Activated gamma-delta T cell treated with Interleukin-2 at 50 U/mL for 16 hours (primary cell): ENCODE measurements at regions not wholly inside any gene's neighbourhood (a gene's known extent, or its start where the extent isn't known, plus 50 kb on each side); places are given as distances from the start of the nearest gene placed in this dataset.
"Not testable (repeated sequence)": the region's sequence is repeated elsewhere in the genome, so short reads cannot be mapped to it uniquely, and the experiment has no call there.

ENCODE experiments used
- DNase-seq: peaks from one replicate; pipeline ENCODE4 v3.0.0-alpha.2; 2020

DNA sequence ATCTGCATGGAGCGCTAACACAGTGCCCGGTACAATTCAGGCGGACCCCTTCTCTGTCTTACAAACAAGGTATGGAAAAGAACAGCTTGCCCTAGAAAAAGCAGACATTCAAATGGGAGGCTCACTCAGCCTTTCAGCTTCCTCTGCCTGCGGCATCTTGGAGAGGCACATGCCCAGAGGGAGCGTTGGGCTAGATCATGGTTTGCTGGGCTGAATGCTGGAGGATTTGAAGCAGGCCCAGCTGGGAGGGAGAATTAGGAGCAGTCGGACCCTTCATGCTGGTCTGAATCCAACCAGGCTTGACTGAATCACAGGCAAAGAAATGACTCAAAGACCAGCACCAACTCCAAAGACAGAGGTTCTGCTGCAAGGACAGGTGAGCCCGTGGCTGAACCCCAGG is 286.7 kb upstream of the FRG1 start:
- DNase-seq: not testable (repeated sequence)

- not testable (repeated sequence) for DNase-seq
These were observed 286.3 kb upstream of the FRG1 start for GRCh38 chr4:189654396-189654795.

GRCh38 chr4:189655817-189656216 is 284.9 kb upstream of the FRG1 start:
- DNase-seq: not testable (repeated sequence)

DNA sequence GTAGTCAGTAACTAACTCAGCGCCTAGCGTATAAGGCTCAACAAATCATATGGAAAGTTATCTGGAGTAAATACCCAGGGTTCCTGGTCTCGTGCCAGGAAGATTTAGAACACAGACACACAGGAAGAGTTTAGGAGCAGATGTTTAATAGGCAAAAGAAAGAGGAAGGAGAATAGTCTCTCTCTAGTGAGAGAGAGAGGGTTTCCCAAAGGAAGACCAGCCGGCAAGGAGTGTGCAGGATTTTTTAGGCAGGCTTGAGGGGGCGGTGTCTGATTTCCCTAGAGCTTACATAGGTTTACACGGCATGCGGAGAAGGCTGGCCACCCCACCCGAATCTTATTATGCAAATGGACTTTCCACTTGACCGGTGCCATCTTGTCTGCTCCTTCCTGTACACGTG is 284.0 kb upstream of the FRG1 start:
- no peak for DNase-seq

- not testable (repeated sequence) for DNase-seq
These were observed 282.4 kb upstream of the FRG1 start for GRCh38 chr4:189658259-189658658.

GRCh38 chr4:189658831-189659230 is 281.8 kb upstream of the FRG1 start:
- not testable (repeated sequence) for DNase-seq

GRCh38 chr4:189659287-189659686 is 281.4 kb upstream of the FRG1 start:
- DNase-seq: no peak

GRCh38 chr4:189660722-189661360 is 279.8 kb upstream of the FRG1 start:
- DNase-seq: no peak

DNA sequence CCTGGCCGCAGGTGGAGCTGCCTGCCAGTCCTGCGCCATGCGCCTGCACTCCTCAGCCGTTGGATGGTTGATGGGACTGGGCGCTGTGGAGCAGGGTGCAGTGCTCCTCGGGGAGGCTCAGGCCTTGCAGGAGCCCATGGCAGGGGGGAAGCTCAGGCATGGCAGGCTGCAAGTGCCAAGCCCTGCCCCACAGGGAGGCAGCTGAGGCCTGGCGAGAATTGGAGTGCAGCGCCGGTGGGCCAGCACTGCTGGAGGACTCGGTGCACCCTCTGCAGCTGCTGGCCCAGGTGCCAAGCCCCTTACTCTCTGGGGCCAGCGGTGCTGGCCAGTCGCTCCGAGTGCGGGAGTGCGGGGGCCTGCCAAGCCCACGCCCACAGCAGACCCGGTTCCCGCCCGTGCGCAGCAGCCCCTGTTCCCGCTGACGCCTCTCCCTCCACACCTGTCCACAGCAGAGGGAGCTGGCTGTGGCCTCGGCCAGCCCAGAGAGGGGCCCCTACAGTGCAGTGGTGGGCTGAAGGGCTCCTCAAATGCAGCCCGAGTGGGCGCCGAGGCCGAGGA is 275.9 kb upstream of the FRG1 start:
- DNase-seq: no peak

- DNase-seq: not testable (repeated sequence)
These were observed 274.9 kb upstream of the FRG1 start for GRCh38 chr4:189665712-189666305.

- not testable (repeated sequence) for DNase-seq
These were observed 273.3 kb upstream of the FRG1 start for GRCh38 chr4:189667386-189667785.

GRCh38 chr4:189697675-189698245 is 242.9 kb upstream of the FRG1 start:
- not testable (repeated sequence) for DNase-seq

DNA sequence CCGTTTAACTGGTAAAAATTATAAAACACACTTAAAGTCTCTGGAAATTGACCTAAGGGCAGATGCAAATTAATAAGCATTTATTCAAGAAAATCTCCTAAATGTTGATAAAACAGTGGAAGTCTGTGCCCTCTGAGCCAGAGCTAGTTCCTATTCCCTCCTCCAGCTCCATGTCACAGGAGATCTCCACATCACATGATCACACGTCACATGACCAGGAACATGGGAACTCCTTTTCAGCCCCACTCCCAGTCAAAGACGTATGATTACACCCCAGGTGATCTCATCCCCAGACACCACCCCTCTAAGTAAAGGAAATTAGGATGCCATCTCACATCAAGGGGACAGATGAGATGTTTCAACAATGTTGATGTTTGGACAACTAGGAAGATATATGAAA is 237.7 kb upstream of the FRG1 start:
- not testable (repeated sequence) for DNase-seq

DNA sequence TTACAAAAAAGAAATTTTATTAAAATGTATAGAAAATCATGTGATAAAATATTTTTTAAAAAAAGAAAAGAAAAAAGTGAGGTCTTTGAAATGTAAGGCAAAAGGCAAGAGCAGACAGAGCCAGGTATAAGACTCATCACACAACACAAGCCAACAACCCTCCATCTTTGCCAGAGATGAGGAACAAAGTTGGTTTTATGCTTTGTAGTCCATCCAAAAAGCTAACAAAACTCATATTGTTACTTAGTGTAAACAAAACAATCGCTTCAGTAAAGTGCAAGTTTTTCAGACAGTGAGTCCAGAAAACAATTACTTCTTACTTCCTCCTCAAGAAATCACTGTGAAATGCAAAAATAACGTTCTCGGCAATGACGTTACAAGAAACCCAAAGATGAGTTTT is 233.9 kb upstream of the FRG1 start:
- not testable (repeated sequence) for DNase-seq

DNA sequence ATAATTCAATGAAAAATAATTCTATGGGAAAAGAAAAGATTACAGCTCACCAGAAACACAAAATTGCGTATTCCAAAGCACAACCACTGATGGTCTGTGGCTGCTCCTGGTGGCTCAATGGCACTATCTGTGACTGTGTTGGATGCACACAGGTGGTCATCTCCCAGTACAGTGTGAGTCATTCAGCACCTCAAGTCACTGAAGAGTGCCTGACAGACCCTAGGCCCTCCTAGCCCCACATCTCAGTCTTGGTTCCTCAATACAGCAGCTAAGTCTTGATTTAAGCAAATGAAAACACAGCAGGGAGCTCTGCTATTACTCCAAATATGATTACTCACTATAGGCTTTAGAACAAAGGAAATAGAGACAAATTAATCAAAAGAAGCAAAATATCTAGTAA is 233.4 kb upstream of the FRG1 start:
- not testable (repeated sequence) for DNase-seq

GRCh38 chr4:189711956-189712355 is 228.7 kb upstream of the FRG1 start:
- DNase-seq: not testable (repeated sequence)

DNA sequence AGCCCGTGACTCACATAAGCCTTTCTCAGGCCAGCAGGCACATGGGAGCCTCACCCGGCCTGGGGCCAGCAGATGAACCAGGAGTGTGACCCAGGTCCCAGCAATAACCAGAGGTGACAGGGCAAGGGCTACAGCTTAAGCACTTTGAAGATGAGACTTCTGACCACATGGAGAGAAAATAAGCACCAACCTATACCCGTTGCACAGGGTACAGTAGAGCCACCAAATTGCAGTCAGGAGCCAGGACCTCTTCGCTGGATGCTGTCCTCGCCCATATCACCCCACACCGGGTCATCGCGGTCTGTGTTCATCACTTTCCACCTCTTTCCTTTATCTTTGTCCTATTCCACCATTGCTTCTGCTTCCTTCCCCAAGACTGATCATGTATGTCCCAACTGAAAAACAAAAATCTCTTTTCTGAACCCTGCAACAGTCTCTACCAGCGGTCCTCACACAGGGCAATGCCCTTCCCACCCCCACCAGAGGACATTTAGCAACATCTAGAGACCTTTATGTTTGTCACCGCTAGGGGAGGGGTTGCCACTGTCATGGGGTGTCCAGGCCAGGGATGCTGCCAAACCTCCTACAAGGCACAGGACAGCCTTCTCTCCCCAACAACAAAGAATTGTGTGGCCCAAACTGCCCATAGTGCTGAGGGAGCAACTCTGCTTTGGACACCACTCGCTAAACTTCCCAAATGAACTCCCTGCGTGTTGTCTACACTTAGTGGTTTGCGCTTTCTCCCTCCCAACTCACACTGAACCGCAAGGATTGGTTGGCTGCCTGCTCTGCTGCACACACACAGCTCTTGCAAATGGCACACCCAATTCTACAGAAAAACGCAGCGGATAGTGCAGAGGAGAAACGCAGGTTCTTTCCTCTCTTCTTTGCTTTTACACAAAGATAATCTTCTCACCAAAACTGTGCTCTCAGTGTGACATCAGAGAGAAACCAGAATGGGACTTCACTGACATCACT is 219.4 kb upstream of the FRG1 start:
- DNase-seq: not testable (repeated sequence)

DNA sequence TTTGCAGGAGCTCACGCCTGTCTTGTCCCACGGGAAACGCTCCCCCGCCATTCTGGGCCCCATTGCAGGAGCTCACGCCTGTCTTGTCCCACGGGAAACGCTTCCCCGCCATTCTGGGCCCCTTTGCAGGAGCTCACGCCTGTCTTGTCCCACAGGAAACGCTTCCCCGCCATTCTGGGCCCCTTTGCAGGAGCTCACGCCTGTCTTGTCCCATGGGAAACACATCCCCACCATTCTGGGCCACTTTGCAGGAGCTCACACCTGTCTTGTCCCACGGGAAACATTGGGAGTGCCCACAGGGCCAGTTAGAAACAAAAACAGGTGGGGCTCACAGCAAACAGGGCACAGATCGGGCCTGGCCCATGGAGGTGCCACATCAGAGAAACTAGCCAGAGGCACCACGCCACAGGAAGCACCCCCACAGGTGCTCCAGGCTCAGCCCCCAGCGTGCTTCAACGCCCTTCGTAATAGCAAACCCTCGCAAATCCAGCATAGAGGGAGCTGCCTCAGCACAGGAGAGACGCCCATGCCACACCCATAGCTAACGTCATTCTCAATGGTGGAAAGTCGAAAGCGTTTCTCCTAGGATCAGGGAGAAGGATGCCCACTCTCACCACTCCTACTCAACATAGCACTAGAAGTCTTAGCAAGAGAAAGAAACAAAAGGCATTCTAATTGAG is 218.2 kb upstream of the FRG1 start:
- not testable (repeated sequence) for DNase-seq

GRCh38 chr4:189727982-189728638 is 212.6 kb upstream of the FRG1 start:
- DNase-seq: not testable (repeated sequence)

GRCh38 chr4:189731989-189732388 is 208.7 kb upstream of the FRG1 start:
- DNase-seq: not testable (repeated sequence)

DNA sequence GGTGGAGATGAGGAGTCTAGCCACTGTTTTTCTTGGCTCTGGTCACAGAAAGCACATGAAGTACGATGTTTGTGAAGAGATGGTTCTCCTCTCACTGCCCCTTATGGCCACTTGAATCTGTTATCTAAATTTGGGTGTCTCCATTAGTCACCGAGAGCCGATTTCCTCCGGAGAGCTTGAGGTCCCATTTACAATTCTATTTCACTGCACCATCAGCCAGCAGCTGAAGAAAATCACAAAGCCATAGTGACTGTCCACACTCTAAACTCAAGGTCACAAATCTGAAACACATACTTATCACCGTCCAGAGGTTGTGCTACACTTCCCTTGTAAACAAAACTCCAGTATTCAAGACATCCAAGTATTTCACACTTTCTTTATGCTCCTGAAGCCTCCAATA is 207.2 kb upstream of the FRG1 start:
- not testable (repeated sequence) for DNase-seq
